ENCODE measurements at regions not wholly inside any gene's neighbourhood (a gene's known extent, or its start where the extent isn't known, plus 50 kb on each side); places are given as distances from the start of the nearest gene placed in this dataset.
"Not testable (repeated sequence)": the region's sequence is repeated elsewhere in the genome, so short reads cannot be mapped to it uniquely, and the experiment has no call there.

DNA sequence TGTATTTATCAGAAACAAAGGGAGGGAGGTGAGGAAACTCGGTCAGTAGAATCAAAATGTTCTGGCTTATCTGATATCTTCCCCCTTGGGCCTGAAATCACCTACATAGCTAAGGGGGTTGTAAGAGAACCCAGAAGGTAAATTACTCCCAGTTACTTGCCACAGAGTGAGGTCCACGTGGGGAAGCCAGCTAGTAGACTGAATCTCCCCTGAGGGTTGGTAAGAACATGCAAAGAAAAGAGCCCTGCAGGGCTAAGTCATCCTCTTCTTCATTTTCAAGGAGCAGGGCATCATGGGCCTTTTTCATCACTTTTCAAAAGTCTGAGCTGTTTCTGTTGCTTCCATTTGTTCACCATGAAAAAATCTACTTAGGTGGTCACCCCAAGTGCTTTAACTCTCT, 115.4 kb downstream of the QRSL1 start:
- DNase-seq (ENCODE audit: low spot score), result no peak
- TF ChIP-seq, protein P1, sequence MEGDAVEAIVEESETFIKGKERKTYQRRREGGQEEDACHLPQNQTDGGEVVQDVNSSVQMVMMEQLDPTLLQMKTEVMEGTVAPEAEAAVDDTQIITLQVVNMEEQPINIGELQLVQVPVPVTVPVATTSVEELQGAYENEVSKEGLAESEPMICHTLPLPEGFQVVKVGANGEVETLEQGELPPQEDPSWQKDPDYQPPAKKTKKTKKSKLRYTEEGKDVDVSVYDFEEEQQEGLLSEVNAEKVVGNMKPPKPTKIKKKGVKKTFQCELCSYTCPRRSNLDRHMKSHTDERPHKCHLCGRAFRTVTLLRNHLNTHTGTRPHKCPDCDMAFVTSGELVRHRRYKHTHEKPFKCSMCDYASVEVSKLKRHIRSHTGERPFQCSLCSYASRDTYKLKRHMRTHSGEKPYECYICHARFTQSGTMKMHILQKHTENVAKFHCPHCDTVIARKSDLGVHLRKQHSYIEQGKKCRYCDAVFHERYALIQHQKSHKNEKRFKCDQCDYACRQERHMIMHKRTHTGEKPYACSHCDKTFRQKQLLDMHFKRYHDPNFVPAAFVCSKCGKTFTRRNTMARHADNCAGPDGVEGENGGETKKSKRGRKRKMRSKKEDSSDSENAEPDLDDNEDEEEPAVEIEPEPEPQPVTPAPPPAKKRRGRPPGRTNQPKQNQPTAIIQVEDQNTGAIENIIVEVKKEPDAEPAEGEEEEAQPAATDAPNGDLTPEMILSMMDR (IDR thresholded peaks at IDR 0.05; ENCODE audit: borderline replicate concordance, control extremely low read depth, extremely low read depth, insufficient read depth, missing control alignments), result no peak
- in situ Hi-C loops (cut with MboI; ENCODE audit: low sequenced_read_pairs, unreplicated experiment), result no loop called here

DNA sequence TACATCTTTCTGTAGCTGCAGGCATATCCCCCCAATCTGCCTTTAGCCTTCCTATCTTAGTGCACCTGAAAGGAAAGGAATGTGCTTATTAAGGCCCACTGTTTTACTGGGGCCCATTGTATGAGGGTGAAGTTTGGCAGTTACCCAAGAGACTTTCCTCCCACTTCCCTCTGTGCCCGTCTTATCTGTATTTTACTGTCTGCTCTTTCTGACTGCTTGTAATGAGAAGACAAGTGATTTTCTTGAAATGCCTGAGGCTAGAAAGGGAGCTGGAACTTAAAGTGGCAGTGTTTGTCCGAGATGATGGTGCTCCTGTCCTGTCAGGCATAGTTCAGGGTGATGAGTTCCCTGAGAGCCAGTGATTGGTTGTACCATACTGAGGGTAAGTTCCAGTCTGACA, 114.7 kb downstream of the QRSL1 start:
- DNase-seq (ENCODE audit: low spot score); in situ Hi-C loops (cut with MboI; ENCODE audit: low sequenced_read_pairs, unreplicated experiment): not testable (repeated sequence)

- in situ Hi-C loops (cut with MboI; ENCODE audit: low sequenced_read_pairs, unreplicated experiment), result no loop called here
- DNase-seq (ENCODE audit: low spot score), result no peak
- TF ChIP-seq, protein P1 (IDR thresholded peaks at IDR 0.05; ENCODE audit: borderline replicate concordance, control extremely low read depth, extremely low read depth, insufficient read depth, missing control alignments), result no peak
Observed at GRCh38 chr6:106743612-106744011, 114.2 kb downstream of the QRSL1 start.

DNA sequence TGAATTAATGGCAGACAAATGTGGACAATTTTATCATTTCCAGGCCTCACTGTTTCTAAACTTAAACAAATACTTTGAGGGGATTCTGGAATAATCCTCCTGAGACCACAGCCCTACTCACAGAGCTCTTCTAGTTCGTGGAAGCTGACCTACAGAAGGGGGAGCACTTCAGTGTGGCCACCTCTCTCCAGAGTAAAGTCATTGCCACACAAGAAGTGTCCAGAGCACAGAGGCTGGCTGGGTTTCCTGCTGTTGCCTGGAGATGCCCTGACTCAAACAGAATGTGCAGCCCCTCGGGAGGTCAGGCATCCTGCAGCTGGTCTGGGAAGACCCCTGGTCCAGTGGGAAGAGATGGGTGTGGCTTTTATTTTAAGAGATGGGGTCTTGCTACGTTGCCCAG, 110.9 kb downstream of the QRSL1 start:
- no peak for DNase-seq (ENCODE audit: low spot score)
- TF ChIP-seq, protein P1 (IDR thresholded peaks at IDR 0.05; ENCODE audit: borderline replicate concordance, control extremely low read depth, extremely low read depth, insufficient read depth, missing control alignments), result no peak
- in situ Hi-C loops (cut with MboI; ENCODE audit: low sequenced_read_pairs, unreplicated experiment), result no loop called here

GRCh38 chr6:106739387-106739786, 110.0 kb downstream of the QRSL1 start:
- DNase-seq (ENCODE audit: low spot score), result no peak
- TF ChIP-seq, protein P1 (IDR thresholded peaks at IDR 0.05; ENCODE audit: borderline replicate concordance, control extremely low read depth, extremely low read depth, insufficient read depth, missing control alignments), result no peak
- in situ Hi-C loops (cut with MboI; ENCODE audit: low sequenced_read_pairs, unreplicated experiment), result no loop called here

DNA sequence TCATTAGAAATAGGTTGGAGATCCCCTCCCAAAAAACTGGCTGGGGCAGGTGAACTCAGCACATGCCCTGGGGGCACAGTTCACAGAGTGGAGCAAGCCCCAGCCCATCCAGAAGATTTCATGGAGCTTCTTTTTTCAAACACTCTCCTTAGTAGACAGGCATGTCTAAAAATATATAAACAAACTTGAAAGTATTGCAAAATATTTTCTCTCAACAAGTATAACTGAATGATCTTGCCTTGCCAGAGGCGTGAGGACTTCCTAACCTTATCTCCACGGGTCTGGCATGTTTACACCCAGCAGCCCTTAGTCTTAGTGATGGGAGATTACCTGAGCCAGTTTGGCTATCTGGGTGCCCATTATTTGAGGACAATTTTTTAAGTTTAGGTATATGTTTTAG, 107.1 kb downstream of the QRSL1 start:
- in situ Hi-C loops (cut with MboI; ENCODE audit: low sequenced_read_pairs, unreplicated experiment), result no loop called here
- no peak for DNase-seq (ENCODE audit: low spot score)
- TF ChIP-seq, protein P1 (IDR thresholded peaks at IDR 0.05; ENCODE audit: borderline replicate concordance, control extremely low read depth, extremely low read depth, insufficient read depth, missing control alignments), result no peak

DNA sequence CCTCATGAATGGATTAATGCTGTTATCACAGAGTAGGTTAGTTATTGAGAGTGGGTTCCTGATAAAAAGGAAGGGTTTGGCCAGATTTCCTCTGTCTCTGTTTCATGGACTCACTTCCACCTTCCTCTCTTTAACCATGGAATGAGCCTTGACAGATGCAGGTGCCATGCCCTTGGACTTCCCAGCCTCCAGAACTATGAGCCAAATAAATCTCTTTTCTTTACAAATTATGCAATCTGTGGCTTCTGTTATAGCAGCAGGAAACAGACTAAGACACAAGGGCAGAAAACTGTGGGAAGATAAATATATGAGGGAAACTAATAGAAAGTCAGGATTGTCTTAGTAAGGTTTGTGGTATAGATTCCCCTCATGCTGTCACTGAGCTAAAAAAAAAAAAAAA, 106.5 kb downstream of the QRSL1 start:
- TF ChIP-seq, protein P1 (IDR thresholded peaks at IDR 0.05; ENCODE audit: borderline replicate concordance, control extremely low read depth, extremely low read depth, insufficient read depth, missing control alignments), result no peak
- in situ Hi-C loops (cut with MboI; ENCODE audit: low sequenced_read_pairs, unreplicated experiment), result no loop called here
- no peak for DNase-seq (ENCODE audit: low spot score)
